GM12878 (cell line): ENCODE measurements at regions not wholly inside any gene's neighbourhood (a gene's known extent, or its start where the extent isn't known, plus 50 kb on each side); places are given as distances from the start of the nearest gene placed in this dataset.

Experiments
- ATAC-seq: fragments of 200-7000 bp; cut with Tn5 transposase; 3 replicates; pipeline ENCODE4 v1.9.1; 2020; ENCODE audit warnings: mild to moderate bottlenecking, moderate library complexity
- BruUV-seq: library from RNA; stranded (reverse); fragments of 400-500 nt; replicated peaks from 2 replicates; lab custom pipeline; 2021; lab: Mats Ljungman, UMichigan
- CTCF ChIA-PET: fragments of 300-600 bp; sonication (Branson Sonifier 250); formaldehyde crosslinking; extraction: SDS; loops from one replicate; lab custom pipeline; 2021; ENCODE audit warnings: inconsistent platforms; lab: Yijun Ruan, JAX
- POLR2A ChIA-PET: fragments of 350-600 bp; formaldehyde crosslinking; extraction: SDS; loops from one replicate; lab custom pipeline; 2021; ENCODE audit warnings: inconsistent platforms; lab: Charles Lee
- RAD21 ChIA-PET: fragments of 300-600 bp; sonication (Branson Sonifier 250); formaldehyde crosslinking; loops from one replicate; lab custom pipeline; 2023; ENCODE audit warnings: antibody characterized with exemption; ENCODE audit not compliant: unreplicated experiment; lab: Charles Lee
- SMC1A ChIA-PET: fragments of 300-600 bp; sonication (Branson Sonifier 250); formaldehyde crosslinking; loops from one replicate; lab custom pipeline; 2023; ENCODE audit not compliant: unreplicated experiment, uncharacterized antibody; lab: Charles Lee
- DNase-seq: peaks from one replicate; pipeline ENCODE4 v3.0.0-alpha.2; 2011; ENCODE audit warnings: low read depth, low spot score
- FAIRE-seq: peaks from 3 replicates; lab custom pipeline; 2011; peaks lifted over from hg19 to GRCh38; lab: Jason Lieb, UNC
- H2AFZ ChIP-seq: 2 replicates; pipeline ENCODE4 v1.6.0; 2011; ENCODE audit warnings: low read depth, low read length, control low read depth; ENCODE audit not compliant: control insufficient read depth
- H3K27ac ChIP-seq: 2 replicates; pipeline ENCODE4 v1.5.1; 2011; ENCODE audit warnings: control low read depth; ENCODE audit not compliant: control insufficient read depth, insufficient read depth
- H3K27me3 ChIP-seq, 2 experiments: replicated peaks in 1 of 2; 2 replicates each; pipeline versions ENCODE4 v1.6.0 to v1.6.1; 2011; ENCODE audit warnings: low read length in 1 of 2; ENCODE audit not compliant: control insufficient read depth in 2 of 2, insufficient read depth in 2 of 2
- H3K36me3 ChIP-seq, 2 experiments: 2 replicates each; pipeline ENCODE4 v1.5.1; 2011; ENCODE audit warnings: low read length in 1 of 2; ENCODE audit not compliant: control insufficient read depth in 2 of 2, insufficient read depth in 2 of 2
- H3K4me1 ChIP-seq: 2 replicates; pipeline ENCODE4 v1.6.1; 2011; ENCODE audit warnings: mild to moderate bottlenecking, low read length, moderate library complexity, mixed read lengths; ENCODE audit not compliant: control insufficient read depth, insufficient read depth
- H3K4me2 ChIP-seq: 2 replicates; pipeline ENCODE4 v1.6.0; 2011; ENCODE audit warnings: control low read depth; ENCODE audit not compliant: control insufficient read depth, insufficient read depth
- H3K4me3 ChIP-seq: fragments of 200-600 bp; sonication (generic); 2 replicates; pipeline ENCODE4 v1.5.1; 2016
- H3K79me2 ChIP-seq: 2 replicates; pipeline ENCODE4 v1.6.0; 2011; ENCODE audit warnings: low read length; ENCODE audit not compliant: control insufficient read depth, insufficient read depth
- H3K9ac ChIP-seq: 2 replicates; pipeline ENCODE4 v1.8.0; 2011; ENCODE audit warnings: low read length, control low read depth, mixed read lengths; ENCODE audit not compliant: control insufficient read depth, insufficient read depth
- H3K9me3 ChIP-seq: replicated peaks from 3 replicates; pipeline ENCODE4 v1.5.1; 2011; ENCODE audit warnings: mild to moderate bottlenecking, low read length; ENCODE audit not compliant: control insufficient read depth, insufficient read depth
- H4K20me1 ChIP-seq: 2 replicates; pipeline ENCODE4 v1.6.0; 2011; ENCODE audit not compliant: control insufficient read depth, insufficient read depth
- BCL11A ChIP-seq: IDR thresholded peaks from 2 replicates; pipeline ENCODE4 v1.6.1; 2011; ENCODE audit warnings: low read depth, low read length
- BRCA1 ChIP-seq: IDR thresholded peaks from 2 replicates; pipeline ENCODE4 v1.6.1; 2011; ENCODE audit warnings: low read depth, low read length, improper control_type of control experiment
- CBFB ChIP-seq: IDR thresholded peaks from 2 replicates; pipeline ENCODE4 v1.6.1; 2016; ENCODE audit warnings: antibody characterized with exemption, low read depth
- E2F8 ChIP-seq: fragments of 450-650 bp; IDR thresholded peaks from 2 replicates; pipeline ENCODE4 v1.6.1; 2018; ENCODE audit warnings: mild to moderate bottlenecking, low read depth, moderate library complexity; ENCODE audit not compliant: partially characterized antibody
- IRF5 ChIP-seq: fragments of 450-650 bp; IDR thresholded peaks from 2 replicates; pipeline ENCODE4 v1.6.1; 2017; ENCODE audit warnings: borderline replicate concordance
- JUNB ChIP-seq: IDR thresholded peaks from 2 replicates; pipeline ENCODE4 v1.6.1; 2016; ENCODE audit warnings: antibody characterized with exemption, mild to moderate bottlenecking
- MEF2B ChIP-seq: fragments of 450-650 bp; IDR thresholded peaks from 2 replicates; pipeline ENCODE4 v1.6.1; 2018; ENCODE audit warnings: mild to moderate bottlenecking, moderate library complexity; ENCODE audit not compliant: partially characterized antibody, poor library complexity, severe bottlenecking
- NR2C2 ChIP-seq: IDR thresholded peaks from 2 replicates; pipeline ENCODE4 v1.6.1; 2011; ENCODE audit warnings: borderline replicate concordance, low read depth; ENCODE audit not compliant: control insufficient read depth, insufficient read length
- RELA ChIP-seq: fragments of 450-650 bp; IDR thresholded peaks from 2 replicates; pipeline ENCODE4 v1.8.0; 2014; ENCODE audit warnings: borderline replicate concordance; ENCODE audit not compliant: partially characterized antibody
- WGBS: methylation state at CpG from one replicate; pipeline ENCODE4 v1.1.6; 2016; ENCODE audit warnings: low lambda C conversion rate; ENCODE audit not compliant: insufficient replicate concordance, insufficient coverage; ENCODE audit errors: missing lambda C conversion rate; 5-methylcytosine and 5-hydroxymethylcytosine counted together
- in situ Hi-C: fragments of 300-500 bp; cut with MboI; formaldehyde crosslinking; loops from 9 replicates; pipeline ENCODE4 v1.14.3; 2018; ENCODE audit warnings: mixed read lengths
- intact Hi-C: fragments of 100-400 bp; cut with micrococcal nuclease; formaldehyde crosslinking; loops from one replicate; pipeline ENCODE4 v1.14.2; 2022; ENCODE audit not compliant: unreplicated experiment

GRCh38 chr5:18027241-18027867, 393.1 kb downstream of the TAF11L14 start (continued):
- TF ChIP-seq NR2C2, result no peak

DNA sequence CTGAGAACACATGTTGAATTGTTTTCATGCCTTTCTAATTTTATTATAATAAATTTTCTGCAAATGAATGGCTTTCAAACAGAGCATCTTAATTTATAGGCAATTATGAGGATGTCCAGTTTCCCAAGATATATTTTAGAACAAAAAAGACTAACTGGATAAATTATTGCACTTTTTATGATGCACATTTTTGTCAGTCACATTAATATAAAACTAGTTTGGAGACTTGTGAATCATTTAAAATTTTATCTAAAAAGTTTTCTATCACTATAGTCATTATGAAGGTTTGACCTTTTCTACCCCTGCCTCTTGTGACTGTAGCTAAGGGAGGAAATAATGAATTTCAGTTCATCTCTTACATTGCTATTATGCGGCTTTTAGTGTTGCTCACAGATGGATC, 393.8 kb downstream of the TAF11L14 start:
- Histone ChIP-seq H3K27me3 (no peaks in the 10 kb centered on the region), H3K4me1 (no peaks in the 10 kb centered on the region), H4K20me1 (no peaks in the 10 kb centered on the region), H3K36me3 (no peaks in the 10 kb centered on the region), H3K79me2 (no peaks in the 10 kb centered on the region), H3K4me2 (no peak overlapping the region), H3K9ac (no peak overlapping the region), H3K27ac (no peak overlapping the region), H2AFZ (no peak overlapping the region), H3K4me3 (no peak overlapping the region), H3K9me3 (no peaks in the 10 kb centered on the region; the same call in 2 of the 3 replicates)
- TF ChIP-seq E2F8 (no peak), RELA (no peak), MEF2B (no peak), CBFB (no peak), JUNB (no peak), IRF5 (no peak), BRCA1 (no peak), BCL11A (no peak)
- ChIA-PET POLR2A (no interaction called here), CTCF (no interaction called here), SMC1A (no interaction called here), RAD21 (no interaction called here)
- BruUV-seq, result no TSS peak
- intact Hi-C loops (no loop called here), in situ Hi-C loops (no loop called here)
- no peak for FAIRE-seq
- no peak for DNase-seq
- ATAC-seq, result no peak
- 100% methylated on average over 1 of the region's 1 CpG for WGBS
